Neural cell (in vitro differentiated cells): ENCODE measurements at regions not wholly inside any gene's neighbourhood (a gene's known extent, or its start where the extent isn't known, plus 50 kb on each side); places are given as distances from the start of the nearest gene placed in this dataset.

Experiments
- H2AFZ ChIP-seq: fragments of 200-600, 300-800 bp; sonication (generic), shearing (Covaris generic); 2 replicates; pipeline ENCODE4 v1.6.0; 2014; ENCODE audit warnings: low read depth, mild to moderate bottlenecking, antibody characterized with exemption, low read length, moderate library complexity
- H3F3A ChIP-seq: fragments of 200-600 bp; shearing (Covaris generic); 2 replicates; pipeline ENCODE4 v1.6.1; 2016; ENCODE audit warnings: mild to moderate bottlenecking, moderate library complexity, mixed read lengths, antibody characterized with exemption, low read length; ENCODE audit not compliant: insufficient read depth, poor library complexity, severe bottlenecking
- H3K27ac ChIP-seq: fragments of 200-600, 300-800 bp; sonication (generic), shearing (Covaris generic); 2 replicates; pipeline ENCODE4 v1.5.1; 2014; ENCODE audit warnings: mild to moderate bottlenecking, low read length, moderate library complexity
- H3K27me3 ChIP-seq: fragments of 300-800, 200-600 bp; sonication (generic), shearing (Covaris generic); 2 replicates; pipeline ENCODE4 v1.6.0; 2014; ENCODE audit warnings: mild to moderate bottlenecking, low read depth, low read length, moderate library complexity; ENCODE audit not compliant: insufficient read depth
- H3K36me3 ChIP-seq: fragments of 300-800, 200-600 bp; sonication (generic), shearing (Covaris generic); 2 replicates; pipeline ENCODE4 v1.5.1; 2014; ENCODE audit warnings: mild to moderate bottlenecking, antibody characterized with exemption, low read length, moderate library complexity; ENCODE audit not compliant: insufficient read depth
- H3K4me2 ChIP-seq: fragments of 300-800, 200-600 bp; sonication (generic), shearing (Covaris generic); 2 replicates; pipeline ENCODE4 v1.6.0; 2014; ENCODE audit warnings: mild to moderate bottlenecking, low read length
- H3K4me3 ChIP-seq: fragments of 300-800, 200-600 bp; sonication (generic), shearing (Covaris generic); 2 replicates; pipeline ENCODE4 v1.5.1; 2014; ENCODE audit warnings: mild to moderate bottlenecking, low read length, moderate library complexity
- H3K79me2 ChIP-seq: fragments of 200-600 bp; shearing (Covaris generic); replicated peaks from 2 replicates; pipeline ENCODE4 v1.6.0; 2014; ENCODE audit warnings: mild to moderate bottlenecking, low read length, moderate library complexity; ENCODE audit not compliant: insufficient read depth
- H3K9ac ChIP-seq: fragments of 300-800, 200-600 bp; sonication (generic), shearing (Covaris generic); 2 replicates; pipeline ENCODE4 v1.6.1; 2016; ENCODE audit warnings: mild to moderate bottlenecking, low read length, mixed read lengths
- H3K9me2 ChIP-seq: fragments of 200-600 bp; shearing (Covaris generic); 2 replicates; pipeline ENCODE4 v1.6.1; 2016; ENCODE audit warnings: mild to moderate bottlenecking, low read length, mixed read lengths; ENCODE audit not compliant: insufficient read depth
- H3K9me3 ChIP-seq: fragments of 200-600, 300-800 bp; sonication (generic), shearing (Covaris generic); 2 replicates; pipeline ENCODE4 v1.6.1; 2016; ENCODE audit warnings: mild to moderate bottlenecking, mixed run types, low read length, moderate library complexity, mixed read lengths
- H4K20me1 ChIP-seq: fragments of 200-600 bp; shearing (Covaris generic); 2 replicates; pipeline ENCODE4 v1.6.1; 2016; ENCODE audit warnings: mild to moderate bottlenecking, mixed run types; ENCODE audit not compliant: insufficient read depth
- CTCF ChIP-seq: fragments of 450-650 bp; IDR thresholded peaks from 2 replicates; pipeline ENCODE4 v1.5.1; 2014; ENCODE audit warnings: antibody characterized with exemption, mild to moderate bottlenecking, moderate library complexity; ENCODE audit not compliant: poor library complexity, severe bottlenecking
- EP300 ChIP-seq: fragments of 450-650 bp; conservative IDR thresholded peaks from 2 replicates; pipeline ENCODE4 v1.6.1; 2014; ENCODE audit warnings: antibody characterized with exemption, mild to moderate bottlenecking, moderate library complexity; ENCODE audit not compliant: poor library complexity, severe bottlenecking
- EZH2 ChIP-seq: fragments of 200-600, 300-800 bp; shearing (Covaris generic), sonication (generic); IDR thresholded peaks from 2 replicates; pipeline ENCODE4 v1.6.1; 2014; ENCODE audit warnings: antibody characterized with exemption, low read length, borderline replicate concordance, mild to moderate bottlenecking; ENCODE audit not compliant: insufficient read depth, poor library complexity, severe bottlenecking
- MXI1 ChIP-seq: fragments of 450-650 bp; conservative IDR thresholded peaks from 2 replicates; pipeline ENCODE4 v1.6.1; 2014; ENCODE audit warnings: antibody characterized with exemption, mild to moderate bottlenecking; ENCODE audit not compliant: poor library complexity, severe bottlenecking
- POLR2AphosphoS5 ChIP-seq: IDR thresholded peaks from 2 replicates; pipeline ENCODE4 v1.6.1; 2012
- RAD21 ChIP-seq: fragments of 450-650 bp; conservative IDR thresholded peaks from 2 replicates; pipeline ENCODE4 v1.6.1; 2014; ENCODE audit warnings: antibody characterized with exemption, mild to moderate bottlenecking, moderate library complexity
- REST ChIP-seq: IDR thresholded peaks from 2 replicates; pipeline ENCODE4 v1.6.1; 2012; ENCODE audit warnings: borderline replicate concordance
- SMC3 ChIP-seq: fragments of 450-650 bp; conservative IDR thresholded peaks from 2 replicates; pipeline ENCODE4 v1.6.1; 2014; ENCODE audit warnings: antibody characterized with exemption, mild to moderate bottlenecking, moderate library complexity; ENCODE audit not compliant: poor library complexity
- TAF1 ChIP-seq: IDR thresholded peaks from 2 replicates; pipeline ENCODE4 v1.6.1; 2012; ENCODE audit warnings: low read depth

DNA sequence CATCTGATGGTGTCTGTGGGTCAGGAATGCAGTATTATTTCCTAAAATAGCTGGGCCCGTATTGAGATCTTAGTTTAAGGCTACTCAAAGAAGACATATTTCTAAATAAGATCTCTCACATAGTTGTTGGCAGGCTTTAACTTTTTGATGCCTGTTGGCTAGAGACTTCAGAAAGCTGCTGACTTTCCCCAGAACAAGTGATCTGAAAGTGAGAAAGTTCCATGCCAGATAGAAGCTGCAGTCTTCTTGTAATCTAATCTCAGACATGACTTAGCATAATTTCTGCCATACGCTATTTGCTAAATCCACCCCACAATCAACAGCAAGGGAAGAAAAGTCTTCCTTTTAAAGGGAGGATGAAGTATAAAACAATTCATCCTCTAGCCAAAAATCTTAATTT, 867.1 kb downstream of the IGSF11 start:
- Histone ChIP-seq H3K36me3 (no peaks in the 10 kb centered on the region), H3K79me2 (no peaks in the 10 kb centered on the region), H3K9me2 (no peaks in the 10 kb centered on the region), H3K9ac (no peak overlapping the region), H3K4me2 (no peak overlapping the region), H3K27ac (no peak overlapping the region), H2AFZ (no peak overlapping the region), H3K27me3 (no peaks in the 10 kb centered on the region), H3K4me3 (no peak overlapping the region), H4K20me1 (no peaks in the 10 kb centered on the region), H3F3A (no peaks in the 10 kb centered on the region), H3K9me3 (no peaks in the 10 kb centered on the region)
- no peak for TF ChIP-seq MXI1
- no peak for TF ChIP-seq POLR2AphosphoS5
- no peak for TF ChIP-seq RAD21
- no peak for TF ChIP-seq CTCF
- TF ChIP-seq TAF1, result no peak
- no peak for TF ChIP-seq EP300
- TF ChIP-seq SMC3, result no peak
- TF ChIP-seq REST, result no peak
- TF ChIP-seq EZH2, result no peak

- Histone ChIP-seq H4K20me1 (no peaks in the 10 kb centered on the region), H3K27ac (no peak overlapping the region), H3K79me2 (no peaks in the 10 kb centered on the region), H3K9me2 (no peaks in the 10 kb centered on the region), H3K9me3 (no peaks in the 10 kb centered on the region), H3K9ac (no peak overlapping the region), H3K36me3 (no peaks in the 10 kb centered on the region), H3K27me3 (no peaks in the 10 kb centered on the region), H3K4me3 (no peak overlapping the region), H2AFZ (no peak overlapping the region), H3K4me2 (no peak overlapping the region), H3F3A (no peaks in the 10 kb centered on the region)
- TF ChIP-seq POLR2AphosphoS5 (no peak), TAF1 (no peak), EZH2 (no peak), CTCF (no peak), EP300 (no peak), RAD21 (no peak), REST (no peak), SMC3 (no peak), MXI1 (no peak)
Measured at GRCh38 chr3:118168175-118168574, 866.5 kb downstream of the IGSF11 start.
